Left ventricle myocardium inferior (tissue), 1 donor: ENCODE measurements at regions not wholly inside any gene's neighbourhood (a gene's known extent, or its start where the extent isn't known, plus 50 kb on each side); places are given as distances from the start of the nearest gene placed in this dataset.

ENCODE experiments used
- DNase-seq: peaks from one replicate; pipeline ENCODE4 v3.0.0-alpha.2; 2020
- H3K27ac ChIP-seq: fragments of 200-600 bp; replicated peaks from 2 replicates; pipeline ENCODE4 v1.8.0; 2021
- H3K27me3 ChIP-seq: fragments of 200-600 bp; 2 replicates; pipeline ENCODE4 v1.8.0; 2021; ENCODE audit warnings: low read depth
- H3K36me3 ChIP-seq: fragments of 200-600 bp; 2 replicates; pipeline ENCODE4 v1.8.0; 2021
- H3K4me1 ChIP-seq: fragments of 200-600 bp; 2 replicates; pipeline ENCODE4 v1.8.0; 2021
- H3K4me3 ChIP-seq: fragments of 200-600 bp; 2 replicates; pipeline ENCODE4 v1.8.0; 2021; ENCODE audit warnings: mild to moderate bottlenecking, moderate library complexity
- H3K9me3 ChIP-seq: fragments of 200-600 bp; replicated peaks from 2 replicates; pipeline ENCODE4 v1.8.0; 2021
- CTCF ChIP-seq: fragments of 200-600 bp; IDR thresholded peaks from 2 replicates; pipeline ENCODE4 v1.8.0; 2021; ENCODE audit warnings: antibody characterized with exemption, mild to moderate bottlenecking, borderline replicate concordance
- intact Hi-C: fragments of 100-400 bp; cut with micrococcal nuclease; formaldehyde crosslinking; loops from one replicate; pipeline ENCODE4 v1.11.0; 2022
- donor health status: DM: no; HTN: yes; CAD: no; lungs with severe emphysema.

- intact Hi-C loops = no loop called here
- H3K4me3 ChIP-seq = no peak overlapping the region
- no peak for DNase-seq
- H3K9me3 ChIP-seq = no peaks in the 10 kb centered on the region
- H3K4me1 ChIP-seq = no peaks in the 10 kb centered on the region
- H3K27me3 ChIP-seq = peaks cover 57% of the 10 kb centered on the region
- H3K27ac ChIP-seq = no peak overlapping the region
- no peaks in the 10 kb centered on the region for H3K36me3 ChIP-seq
- TF ChIP-seq CTCF = no peak
These were observed 380.4 kb upstream of the EEF2KMT start for GRCh38 chr16:5478036-5478435.

GRCh38 chr16:5477251-5477650, 379.7 kb upstream of the EEF2KMT start:
- Histone ChIP-seq H3K9me3 (no peaks in the 10 kb centered on the region), H3K4me3 (no peak overlapping the region), H3K27me3 (peaks cover 59% of the 10 kb centered on the region), H3K4me1 (no peaks in the 10 kb centered on the region), H3K27ac (no peak overlapping the region), H3K36me3 (no peaks in the 10 kb centered on the region)
- intact Hi-C loops = no loop called here
- no peak for TF ChIP-seq CTCF
- no peak for DNase-seq

- intact Hi-C loops = no loop called here
- H3K4me1 ChIP-seq = no peaks in the 10 kb centered on the region
- no peak overlapping the region for H3K27ac ChIP-seq
- H3K4me3 ChIP-seq = no peak overlapping the region
- no peak for TF ChIP-seq CTCF
- peaks cover 11% of the 10 kb centered on the region for H3K9me3 ChIP-seq
- peaks cover 73% of the 10 kb centered on the region for H3K27me3 ChIP-seq
- no peak for DNase-seq
- no peaks in the 10 kb centered on the region for H3K36me3 ChIP-seq
These were observed 375.0 kb upstream of the EEF2KMT start for GRCh38 chr16:5472552-5472951.

- H3K27me3 ChIP-seq = peaks cover 50% of the 10 kb centered on the region
These were observed 370.9 kb upstream of the EEF2KMT start for GRCh38 chr16:5468488-5468887.

GRCh38 chr16:5467552-5467951, 370.0 kb upstream of the EEF2KMT start:
- H3K9me3 ChIP-seq = peaks cover 11% of the 10 kb centered on the region
- DNase-seq = no peak
- H3K36me3 ChIP-seq = no peaks in the 10 kb centered on the region
- no peaks in the 10 kb centered on the region for H3K4me1 ChIP-seq
- peaks cover 41% of the 10 kb centered on the region for H3K27me3 ChIP-seq
- intact Hi-C loops = no loop called here
- no peak overlapping the region for H3K4me3 ChIP-seq
- no peak overlapping the region for H3K27ac ChIP-seq
- no peak for TF ChIP-seq CTCF

More at GRCh38 chr16:5468488-5468887, 370.9 kb upstream of the EEF2KMT start:
- Histone ChIP-seq H3K27ac (no peak overlapping the region), H3K4me3 (no peak overlapping the region), H3K4me1 (no peaks in the 10 kb centered on the region), H3K36me3 (no peaks in the 10 kb centered on the region), H3K9me3 (peaks cover 11% of the 10 kb centered on the region)
- no peak for DNase-seq
- intact Hi-C loops = no loop called here
- no peak for TF ChIP-seq CTCF

- intact Hi-C loops = no loop called here
- no peak for TF ChIP-seq CTCF
- Histone ChIP-seq H3K36me3 (no peaks in the 10 kb centered on the region), H3K27ac (no peak overlapping the region), H3K4me3 (no peak overlapping the region), H3K27me3 (peaks cover 31% of the 10 kb centered on the region), H3K4me1 (no peaks in the 10 kb centered on the region), H3K9me3 (peaks cover 11% of the 10 kb centered on the region)
- DNase-seq = no peak
These were observed 369.0 kb upstream of the EEF2KMT start for GRCh38 chr16:5466551-5466950.
